Endothelial cell of umbilical vein (primary cell): ENCODE measurements at regions not wholly inside any gene's neighbourhood (a gene's known extent, or its start where the extent isn't known, plus 50 kb on each side); places are given as distances from the start of the nearest gene placed in this dataset.

Experiments
- EZH2 ChIP-seq: IDR thresholded peaks from 2 replicates; pipeline ENCODE4 v1.6.1; 2012; ENCODE audit warnings: borderline replicate concordance, low read depth, mild to moderate bottlenecking, moderate library complexity, low read length, inconsistent platforms; ENCODE audit not compliant: severe bottlenecking
- FOS ChIP-seq: IDR thresholded peaks from 2 replicates; pipeline ENCODE4 v1.6.1; 2011; ENCODE audit warnings: mild to moderate bottlenecking, low read length, moderate library complexity, borderline replicate concordance; ENCODE audit not compliant: insufficient read depth
- POLR2A ChIP-seq: IDR thresholded peaks from 2 replicates; pipeline ENCODE4 v1.6.1; 2012; ENCODE audit warnings: low read depth, mild to moderate bottlenecking, control low read depth, low read length
- POLR2AphosphoS5 ChIP-seq: IDR thresholded peaks from 2 replicates; pipeline ENCODE4 v1.6.1; 2012; ENCODE audit warnings: low read depth, mild to moderate bottlenecking, control low read depth, low read length, moderate library complexity; ENCODE audit not compliant: insufficient read depth
- TF ChIP-seq, protein P1 (sequence below), 2 donors: IDR thresholded peaks; 1 replicate in 1 of 2; 2 replicates in 1 of 2; pipeline ENCODE4 v1.5.1; 2011; ENCODE audit warnings: low read length in 2 of 2, mild to moderate bottlenecking in 2 of 2, moderate library complexity in 2 of 2, control low read depth in 1 of 2, inconsistent platforms in 1 of 2, low read depth in 1 of 2; ENCODE audit not compliant: insufficient read depth in 1 of 2; ENCODE audit errors: extremely low read depth in 1 of 2

DNA sequence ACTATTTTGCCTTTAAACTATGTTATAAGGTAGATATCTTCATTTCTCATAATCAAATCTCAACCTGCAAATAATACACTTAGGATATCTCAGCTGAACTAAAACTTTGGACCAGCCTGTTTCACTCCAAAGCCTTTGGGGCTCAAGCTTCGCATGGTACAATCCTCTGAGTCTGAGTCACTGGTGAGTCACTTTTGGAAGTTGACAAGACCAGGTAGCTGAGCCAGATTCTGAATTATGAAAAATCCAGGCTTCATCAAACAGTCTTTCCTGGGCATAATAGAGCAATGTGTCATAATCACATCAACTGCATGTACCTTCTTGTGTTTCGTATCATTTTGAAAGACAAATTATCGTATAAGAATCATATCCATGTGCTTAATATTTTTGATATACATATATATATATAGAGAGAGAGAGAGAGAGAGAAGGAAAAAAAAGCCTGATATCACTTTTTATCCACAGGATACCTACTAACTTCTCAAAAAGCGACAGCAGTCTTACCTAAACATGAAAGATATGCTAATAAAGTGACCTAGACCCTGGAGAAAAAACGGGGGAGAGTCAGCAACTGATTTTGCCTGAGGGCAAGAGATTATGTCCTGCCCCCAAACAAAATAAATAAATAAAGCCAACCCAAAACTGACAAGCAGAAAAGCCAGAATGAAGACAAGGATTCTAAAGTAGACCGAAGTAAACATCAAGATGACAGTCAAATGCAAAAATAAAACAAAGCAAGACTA is 263.9 kb upstream of the TGFBR2 start:
- TF ChIP-seq, protein P1, sequence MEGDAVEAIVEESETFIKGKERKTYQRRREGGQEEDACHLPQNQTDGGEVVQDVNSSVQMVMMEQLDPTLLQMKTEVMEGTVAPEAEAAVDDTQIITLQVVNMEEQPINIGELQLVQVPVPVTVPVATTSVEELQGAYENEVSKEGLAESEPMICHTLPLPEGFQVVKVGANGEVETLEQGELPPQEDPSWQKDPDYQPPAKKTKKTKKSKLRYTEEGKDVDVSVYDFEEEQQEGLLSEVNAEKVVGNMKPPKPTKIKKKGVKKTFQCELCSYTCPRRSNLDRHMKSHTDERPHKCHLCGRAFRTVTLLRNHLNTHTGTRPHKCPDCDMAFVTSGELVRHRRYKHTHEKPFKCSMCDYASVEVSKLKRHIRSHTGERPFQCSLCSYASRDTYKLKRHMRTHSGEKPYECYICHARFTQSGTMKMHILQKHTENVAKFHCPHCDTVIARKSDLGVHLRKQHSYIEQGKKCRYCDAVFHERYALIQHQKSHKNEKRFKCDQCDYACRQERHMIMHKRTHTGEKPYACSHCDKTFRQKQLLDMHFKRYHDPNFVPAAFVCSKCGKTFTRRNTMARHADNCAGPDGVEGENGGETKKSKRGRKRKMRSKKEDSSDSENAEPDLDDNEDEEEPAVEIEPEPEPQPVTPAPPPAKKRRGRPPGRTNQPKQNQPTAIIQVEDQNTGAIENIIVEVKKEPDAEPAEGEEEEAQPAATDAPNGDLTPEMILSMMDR (IDR thresholded peaks at IDR 0.05; ENCODE audit: extremely low read depth in 1 of 2, insufficient read depth in 1 of 2, low read depth in 1 of 2, low read length in 2 of 2), result no peak
- no peak for TF ChIP-seq EZH2
- peak; percentile 80 for TF ChIP-seq POLR2AphosphoS5
- no peak for TF ChIP-seq POLR2A
- TF ChIP-seq FOS, result peak; percentile 100
